ENCODE measurements at regions not wholly inside any gene's neighbourhood (a gene's known extent, or its start where the extent isn't known, plus 50 kb on each side); places are given as distances from the start of the nearest gene placed in this dataset.

- TF ChIP-seq CTCF (conservative IDR thresholded peaks at IDR 0.05 in 1 of 2, IDR thresholded peaks at IDR 0.05 in 1 of 2; ENCODE audit: extremely low read depth in 1 of 2, insufficient read depth in 1 of 2, low read depth in 1 of 2, low read length in 2 of 2) (no peak), EZH2 (IDR thresholded peaks at IDR 0.05; ENCODE audit: borderline replicate concordance, low read length) (no peak)
Observed at GRCh38 chr2:67604360-67604759, 207.2 kb downstream of the ETAA1 start.
